ENCODE measurements at regions not wholly inside any gene's neighbourhood (a gene's known extent, or its start where the extent isn't known, plus 50 kb on each side); places are given as distances from the start of the nearest gene placed in this dataset.

DNA sequence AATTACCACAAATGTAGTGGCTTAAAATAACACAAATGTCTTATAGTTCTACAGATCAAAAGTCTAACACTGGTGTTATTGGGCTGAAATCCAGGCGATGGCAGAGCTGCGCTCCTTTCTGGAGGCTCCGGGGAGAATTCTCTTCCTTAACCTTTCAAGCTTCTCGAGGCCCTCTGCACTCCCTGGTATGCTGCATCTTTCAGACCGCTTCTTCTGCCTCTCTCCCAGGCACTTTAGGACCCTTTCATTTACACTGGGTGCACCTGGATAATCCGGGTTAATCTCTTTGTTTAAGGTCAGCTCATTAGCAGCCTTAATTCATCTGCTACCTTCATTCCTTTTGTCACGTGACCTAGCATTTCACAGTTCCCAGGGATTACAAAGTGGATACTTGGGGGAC is 211.3 kb upstream of the RFC3 start:
- TF ChIP-seq KDM5A (IDR thresholded peaks at IDR 0.05) (no peak), EHMT2 (IDR thresholded peaks at IDR 0.05; ENCODE audit: low read depth) (no peak), KDM1A (IDR thresholded peaks at IDR 0.05; ENCODE audit: low read depth) (no peak), CHD2 (IDR thresholded peaks at IDR 0.05; ENCODE audit: low read length, partially characterized antibody) (no peak), MAFK (IDR thresholded peaks at IDR 0.05; ENCODE audit: partially characterized antibody) (no peak), POLR2A (IDR thresholded peaks at IDR 0.05; ENCODE audit: low read length) (no peak), BHLHE40 (IDR thresholded peaks at IDR 0.05; ENCODE audit: low read depth, low read length) (no peak), EP300 (IDR thresholded peaks at IDR 0.05) (no peak), GATA3 (IDR thresholded peaks at IDR 0.05; ENCODE audit: borderline replicate concordance) (no peak)
- TF ChIP-seq, protein P1, sequence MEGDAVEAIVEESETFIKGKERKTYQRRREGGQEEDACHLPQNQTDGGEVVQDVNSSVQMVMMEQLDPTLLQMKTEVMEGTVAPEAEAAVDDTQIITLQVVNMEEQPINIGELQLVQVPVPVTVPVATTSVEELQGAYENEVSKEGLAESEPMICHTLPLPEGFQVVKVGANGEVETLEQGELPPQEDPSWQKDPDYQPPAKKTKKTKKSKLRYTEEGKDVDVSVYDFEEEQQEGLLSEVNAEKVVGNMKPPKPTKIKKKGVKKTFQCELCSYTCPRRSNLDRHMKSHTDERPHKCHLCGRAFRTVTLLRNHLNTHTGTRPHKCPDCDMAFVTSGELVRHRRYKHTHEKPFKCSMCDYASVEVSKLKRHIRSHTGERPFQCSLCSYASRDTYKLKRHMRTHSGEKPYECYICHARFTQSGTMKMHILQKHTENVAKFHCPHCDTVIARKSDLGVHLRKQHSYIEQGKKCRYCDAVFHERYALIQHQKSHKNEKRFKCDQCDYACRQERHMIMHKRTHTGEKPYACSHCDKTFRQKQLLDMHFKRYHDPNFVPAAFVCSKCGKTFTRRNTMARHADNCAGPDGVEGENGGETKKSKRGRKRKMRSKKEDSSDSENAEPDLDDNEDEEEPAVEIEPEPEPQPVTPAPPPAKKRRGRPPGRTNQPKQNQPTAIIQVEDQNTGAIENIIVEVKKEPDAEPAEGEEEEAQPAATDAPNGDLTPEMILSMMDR (IDR thresholded peaks at IDR 0.05), result peak; percentile 35
- TF ChIP-seq, protein P2, sequence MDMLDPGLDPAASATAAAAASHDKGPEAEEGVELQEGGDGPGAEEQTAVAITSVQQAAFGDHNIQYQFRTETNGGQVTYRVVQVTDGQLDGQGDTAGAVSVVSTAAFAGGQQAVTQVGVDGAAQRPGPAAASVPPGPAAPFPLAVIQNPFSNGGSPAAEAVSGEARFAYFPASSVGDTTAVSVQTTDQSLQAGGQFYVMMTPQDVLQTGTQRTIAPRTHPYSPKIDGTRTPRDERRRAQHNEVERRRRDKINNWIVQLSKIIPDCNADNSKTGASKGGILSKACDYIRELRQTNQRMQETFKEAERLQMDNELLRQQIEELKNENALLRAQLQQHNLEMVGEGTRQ (IDR thresholded peaks at IDR 0.05), result no peak
- TF ChIP-seq, protein P3, sequence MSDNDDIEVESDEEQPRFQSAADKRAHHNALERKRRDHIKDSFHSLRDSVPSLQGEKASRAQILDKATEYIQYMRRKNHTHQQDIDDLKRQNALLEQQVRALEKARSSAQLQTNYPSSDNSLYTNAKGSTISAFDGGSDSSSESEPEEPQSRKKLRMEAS (IDR thresholded peaks at IDR 0.05), result no peak
- TF ChIP-seq, protein P4, sequence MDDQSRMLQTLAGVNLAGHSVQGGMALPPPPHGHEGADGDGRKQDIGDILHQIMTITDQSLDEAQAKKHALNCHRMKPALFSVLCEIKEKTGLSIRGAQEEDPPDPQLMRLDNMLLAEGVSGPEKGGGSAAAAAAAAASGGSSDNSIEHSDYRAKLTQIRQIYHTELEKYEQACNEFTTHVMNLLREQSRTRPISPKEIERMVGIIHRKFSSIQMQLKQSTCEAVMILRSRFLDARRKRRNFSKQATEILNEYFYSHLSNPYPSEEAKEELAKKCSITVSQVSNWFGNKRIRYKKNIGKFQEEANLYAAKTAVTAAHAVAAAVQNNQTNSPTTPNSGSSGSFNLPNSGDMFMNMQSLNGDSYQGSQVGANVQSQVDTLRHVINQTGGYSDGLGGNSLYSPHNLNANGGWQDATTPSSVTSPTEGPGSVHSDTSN (IDR thresholded peaks at IDR 0.05), result no peak
- TF ChIP-seq, protein P5, sequence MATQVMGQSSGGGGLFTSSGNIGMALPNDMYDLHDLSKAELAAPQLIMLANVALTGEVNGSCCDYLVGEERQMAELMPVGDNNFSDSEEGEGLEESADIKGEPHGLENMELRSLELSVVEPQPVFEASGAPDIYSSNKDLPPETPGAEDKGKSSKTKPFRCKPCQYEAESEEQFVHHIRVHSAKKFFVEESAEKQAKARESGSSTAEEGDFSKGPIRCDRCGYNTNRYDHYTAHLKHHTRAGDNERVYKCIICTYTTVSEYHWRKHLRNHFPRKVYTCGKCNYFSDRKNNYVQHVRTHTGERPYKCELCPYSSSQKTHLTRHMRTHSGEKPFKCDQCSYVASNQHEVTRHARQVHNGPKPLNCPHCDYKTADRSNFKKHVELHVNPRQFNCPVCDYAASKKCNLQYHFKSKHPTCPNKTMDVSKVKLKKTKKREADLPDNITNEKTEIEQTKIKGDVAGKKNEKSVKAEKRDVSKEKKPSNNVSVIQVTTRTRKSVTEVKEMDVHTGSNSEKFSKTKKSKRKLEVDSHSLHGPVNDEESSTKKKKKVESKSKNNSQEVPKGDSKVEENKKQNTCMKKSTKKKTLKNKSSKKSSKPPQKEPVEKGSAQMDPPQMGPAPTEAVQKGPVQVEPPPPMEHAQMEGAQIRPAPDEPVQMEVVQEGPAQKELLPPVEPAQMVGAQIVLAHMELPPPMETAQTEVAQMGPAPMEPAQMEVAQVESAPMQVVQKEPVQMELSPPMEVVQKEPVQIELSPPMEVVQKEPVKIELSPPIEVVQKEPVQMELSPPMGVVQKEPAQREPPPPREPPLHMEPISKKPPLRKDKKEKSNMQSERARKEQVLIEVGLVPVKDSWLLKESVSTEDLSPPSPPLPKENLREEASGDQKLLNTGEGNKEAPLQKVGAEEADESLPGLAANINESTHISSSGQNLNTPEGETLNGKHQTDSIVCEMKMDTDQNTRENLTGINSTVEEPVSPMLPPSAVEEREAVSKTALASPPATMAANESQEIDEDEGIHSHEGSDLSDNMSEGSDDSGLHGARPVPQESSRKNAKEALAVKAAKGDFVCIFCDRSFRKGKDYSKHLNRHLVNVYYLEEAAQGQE (IDR thresholded peaks at IDR 0.05), result no peak
